ENCODE measurements at regions not wholly inside any gene's neighbourhood (a gene's known extent, or its start where the extent isn't known, plus 50 kb on each side); places are given as distances from the start of the nearest gene placed in this dataset.

DNA sequence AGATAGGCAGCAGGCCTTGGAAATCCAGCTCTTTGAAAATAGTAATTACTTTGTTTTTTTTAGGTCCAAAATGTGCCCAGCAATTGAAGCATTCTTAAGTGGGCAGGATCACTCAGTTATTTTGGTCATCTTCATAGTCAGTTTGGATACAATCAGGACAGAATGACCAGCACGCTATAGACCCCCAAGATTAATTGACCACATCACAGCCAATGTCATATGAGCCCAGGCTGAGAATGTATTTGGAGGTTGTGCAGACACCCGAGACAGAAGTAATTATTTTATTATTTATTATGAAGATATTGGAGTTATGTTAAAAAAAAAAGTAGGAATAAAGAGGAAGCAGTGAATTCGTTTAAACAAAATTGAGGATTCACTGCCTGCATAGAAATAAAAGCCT is 93.3 kb upstream of the PFKP start:
- DNase-seq (ENCODE audit: low spot score), result no peak
- TF ChIP-seq, protein P1, sequence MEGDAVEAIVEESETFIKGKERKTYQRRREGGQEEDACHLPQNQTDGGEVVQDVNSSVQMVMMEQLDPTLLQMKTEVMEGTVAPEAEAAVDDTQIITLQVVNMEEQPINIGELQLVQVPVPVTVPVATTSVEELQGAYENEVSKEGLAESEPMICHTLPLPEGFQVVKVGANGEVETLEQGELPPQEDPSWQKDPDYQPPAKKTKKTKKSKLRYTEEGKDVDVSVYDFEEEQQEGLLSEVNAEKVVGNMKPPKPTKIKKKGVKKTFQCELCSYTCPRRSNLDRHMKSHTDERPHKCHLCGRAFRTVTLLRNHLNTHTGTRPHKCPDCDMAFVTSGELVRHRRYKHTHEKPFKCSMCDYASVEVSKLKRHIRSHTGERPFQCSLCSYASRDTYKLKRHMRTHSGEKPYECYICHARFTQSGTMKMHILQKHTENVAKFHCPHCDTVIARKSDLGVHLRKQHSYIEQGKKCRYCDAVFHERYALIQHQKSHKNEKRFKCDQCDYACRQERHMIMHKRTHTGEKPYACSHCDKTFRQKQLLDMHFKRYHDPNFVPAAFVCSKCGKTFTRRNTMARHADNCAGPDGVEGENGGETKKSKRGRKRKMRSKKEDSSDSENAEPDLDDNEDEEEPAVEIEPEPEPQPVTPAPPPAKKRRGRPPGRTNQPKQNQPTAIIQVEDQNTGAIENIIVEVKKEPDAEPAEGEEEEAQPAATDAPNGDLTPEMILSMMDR (IDR thresholded peaks at IDR 0.05; ENCODE audit: extremely low read depth, missing control alignments), result no peak

DNA sequence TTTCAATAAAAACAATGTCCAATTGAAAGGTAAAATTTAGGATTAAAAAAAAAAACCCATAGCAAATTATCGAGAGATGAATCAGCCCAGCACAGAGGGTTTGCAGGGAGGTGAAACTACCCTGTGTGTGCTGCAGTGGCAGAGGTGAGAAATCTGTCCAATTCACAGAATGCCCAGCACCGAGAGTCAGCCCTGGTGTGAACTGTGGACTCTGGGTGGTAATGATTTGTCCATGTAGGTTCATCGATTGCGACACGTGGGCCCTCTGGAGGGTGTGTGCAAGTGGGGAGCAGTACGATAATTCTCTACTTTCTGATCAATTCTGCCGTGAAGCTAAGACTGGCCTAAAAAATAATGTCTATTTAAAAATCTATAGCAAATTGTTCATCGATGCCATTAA is 94.5 kb upstream of the PFKP start:
- TF ChIP-seq, protein P1 (IDR thresholded peaks at IDR 0.05; ENCODE audit: extremely low read depth, missing control alignments), result no peak
- no peak for DNase-seq (ENCODE audit: low spot score)

DNA sequence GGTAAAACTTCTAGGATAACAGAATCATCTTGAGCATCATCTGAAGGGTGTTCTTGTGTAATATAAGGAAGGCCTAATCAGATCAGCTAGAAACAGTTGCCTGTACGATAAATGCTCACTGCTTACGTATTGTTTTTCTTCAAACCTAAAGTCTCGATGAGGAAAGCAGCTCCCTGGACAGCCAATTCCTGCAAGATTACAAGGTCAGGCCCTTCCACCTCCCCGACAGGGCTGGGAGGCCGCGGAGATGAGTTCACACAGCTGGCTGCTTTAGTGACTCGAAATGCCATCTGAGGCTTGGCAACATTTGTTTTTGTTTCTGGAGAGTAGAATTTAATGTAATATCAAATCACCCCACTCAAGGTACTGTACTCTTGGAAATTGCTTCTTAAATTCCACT is 95.1 kb upstream of the PFKP start:
- TF ChIP-seq, protein P1 (IDR thresholded peaks at IDR 0.05; ENCODE audit: extremely low read depth, missing control alignments), result no peak

DNA sequence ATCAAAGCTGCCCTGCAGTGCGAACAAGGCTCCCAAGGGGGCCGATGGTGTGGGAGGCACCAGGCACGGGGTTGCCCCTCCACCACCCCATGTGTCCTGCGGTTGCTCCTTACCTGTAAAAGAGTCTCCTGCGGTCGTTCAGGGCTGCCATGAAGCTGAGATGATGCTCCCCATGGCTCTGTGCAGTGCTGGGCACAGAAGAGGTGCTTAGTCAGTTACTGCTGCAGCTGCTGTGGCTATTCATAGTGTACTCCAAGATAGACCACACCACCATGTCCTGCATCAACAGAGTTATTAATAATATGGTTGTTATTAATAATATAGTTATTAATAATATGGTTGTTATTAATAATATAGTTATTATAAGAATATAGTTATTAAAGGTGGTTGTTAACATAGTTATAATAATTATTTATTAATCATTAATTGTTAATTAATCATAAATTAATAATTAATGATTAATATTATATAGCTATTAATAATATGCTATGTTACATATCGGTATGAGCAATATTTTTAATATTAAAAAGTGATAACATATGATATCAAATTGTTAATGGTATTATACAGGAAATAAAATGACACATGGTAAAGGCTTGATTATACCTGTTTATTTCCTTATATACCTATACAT is 97.0 kb upstream of the PFKP start:
- DNase-seq (ENCODE audit: low spot score), result no peak
- TF ChIP-seq, protein P1 (IDR thresholded peaks at IDR 0.05; ENCODE audit: extremely low read depth, missing control alignments), result no peak

More for the DNA sequence above, 95.1 kb upstream of the PFKP start:
- no peak for DNase-seq (ENCODE audit: low spot score)

DNA sequence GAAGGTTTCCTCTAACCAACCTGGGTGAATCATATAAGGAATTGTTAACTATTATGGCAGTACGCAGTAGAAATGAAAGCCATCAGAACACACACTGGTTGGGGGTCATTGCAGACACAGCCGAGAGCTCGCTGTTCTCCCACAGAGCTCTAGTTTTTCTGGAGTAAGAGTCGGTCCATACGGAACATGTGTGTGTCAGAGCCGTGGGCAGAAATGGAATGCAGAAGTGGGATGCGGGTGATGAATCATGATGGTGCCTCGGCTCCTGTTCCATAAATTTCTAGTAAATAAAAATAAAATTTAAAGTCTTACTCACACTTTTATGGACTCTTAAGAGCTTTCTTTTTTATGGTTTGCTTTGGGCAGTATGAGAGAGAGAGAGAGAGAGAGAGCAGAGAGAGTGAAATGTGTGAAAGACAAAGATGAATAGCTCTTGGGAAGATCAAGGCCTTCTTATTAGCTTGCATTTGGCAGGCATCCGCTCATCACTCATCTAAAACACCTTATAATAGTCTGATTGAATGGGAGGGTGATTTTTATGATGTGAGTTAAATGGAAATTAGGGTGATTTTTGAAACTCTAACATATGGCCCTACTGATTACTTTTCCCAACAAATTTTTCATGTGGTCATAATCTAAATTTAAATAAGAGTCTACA is 98.8 kb upstream of the PFKP start:
- DNase-seq (ENCODE audit: low spot score), result no peak
- TF ChIP-seq, protein P1 (IDR thresholded peaks at IDR 0.05; ENCODE audit: extremely low read depth, missing control alignments), result no peak

DNA sequence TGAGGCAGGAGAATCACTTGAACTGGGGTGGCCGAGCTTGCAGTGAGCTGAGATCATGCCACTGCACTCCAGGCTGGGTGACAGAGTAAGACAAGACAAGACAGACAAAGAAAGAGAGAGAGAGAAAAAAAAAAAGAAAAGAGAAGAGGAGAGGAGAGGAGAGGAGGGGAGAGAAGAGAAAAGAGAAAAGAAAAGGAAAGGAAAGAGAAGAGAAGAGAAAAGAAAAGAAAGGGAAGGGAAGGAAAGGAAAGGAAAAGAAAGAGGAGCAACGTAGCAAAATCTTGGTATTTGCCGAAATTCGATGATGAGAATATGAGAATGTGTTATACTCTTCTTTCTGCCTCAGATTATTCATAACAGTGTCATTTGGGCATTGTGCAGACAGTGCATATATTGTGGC is 101.2 kb upstream of the PFKP start:
- TF ChIP-seq, protein P1 (IDR thresholded peaks at IDR 0.05; ENCODE audit: extremely low read depth, missing control alignments), result no peak
- no peak for DNase-seq (ENCODE audit: low spot score)

DNA sequence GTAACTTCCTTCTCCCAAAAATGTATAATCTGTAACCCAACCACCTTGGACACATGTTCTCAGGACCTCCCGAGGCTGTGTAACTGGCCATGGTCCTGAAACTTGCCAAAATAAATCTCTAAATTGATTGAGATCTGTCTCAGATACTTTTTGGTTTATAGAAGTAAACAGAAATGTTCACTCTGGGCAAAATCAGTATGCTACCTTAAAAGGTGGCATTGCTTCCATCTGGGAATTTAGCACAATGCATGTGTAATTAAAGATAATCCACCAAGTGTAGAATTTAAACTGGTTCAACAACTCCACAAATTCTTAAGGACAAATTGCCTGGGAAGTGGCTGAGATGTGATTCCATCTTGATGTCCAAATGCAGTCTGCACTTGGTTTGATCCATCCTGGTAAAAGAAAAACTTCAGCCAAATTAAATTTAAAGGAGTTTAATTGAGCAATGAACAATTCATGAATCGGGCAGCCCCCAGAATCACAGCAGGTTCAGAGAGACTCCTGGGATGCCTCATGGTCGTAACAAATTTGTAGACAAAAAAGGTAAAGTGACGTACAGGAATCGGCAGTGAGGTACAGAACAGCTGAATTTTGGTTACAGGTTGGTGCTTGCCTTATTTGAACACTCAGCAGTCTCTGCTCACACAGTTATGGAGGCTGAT is 102.6 kb upstream of the PFKP start:
- no peak for DNase-seq (ENCODE audit: low spot score)

More for the DNA sequence above, 102.6 kb upstream of the PFKP start:
- TF ChIP-seq, protein P1 (IDR thresholded peaks at IDR 0.05; ENCODE audit: extremely low read depth, missing control alignments), result no peak

Data from GM20000 (cell line).